ENCODE measurements at regions not wholly inside any gene's neighbourhood (a gene's known extent, or its start where the extent isn't known, plus 50 kb on each side); places are given as distances from the start of the nearest gene placed in this dataset.
"Not testable (repeated sequence)": the region's sequence is repeated elsewhere in the genome, so short reads cannot be mapped to it uniquely, and the experiment has no call there.

DNA sequence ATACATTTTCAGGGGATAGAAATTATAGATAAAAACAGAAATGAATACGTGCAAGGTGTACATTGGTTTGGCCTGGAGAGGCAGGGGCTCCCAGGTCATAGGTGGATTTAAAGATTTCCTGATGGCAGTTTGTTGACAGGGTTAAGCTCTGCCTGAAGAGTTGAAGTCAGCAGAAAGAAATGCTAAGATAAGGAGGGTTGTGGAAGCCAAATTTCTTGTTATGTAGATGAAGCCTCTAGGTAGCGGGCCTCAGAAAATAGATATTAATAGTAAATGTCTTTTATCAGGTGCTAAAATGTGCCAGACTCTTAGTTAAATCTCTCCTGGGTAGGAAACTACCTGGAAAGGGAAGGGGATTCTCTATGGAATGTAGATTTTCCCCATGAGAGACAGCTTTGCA is 188.8 kb downstream of the CDH26 start:
- no peak for DNase-seq (ENCODE audit: extremely low read depth in 1 of 11, low read depth in 9 of 11, low spot score in 4 of 11)

DNA sequence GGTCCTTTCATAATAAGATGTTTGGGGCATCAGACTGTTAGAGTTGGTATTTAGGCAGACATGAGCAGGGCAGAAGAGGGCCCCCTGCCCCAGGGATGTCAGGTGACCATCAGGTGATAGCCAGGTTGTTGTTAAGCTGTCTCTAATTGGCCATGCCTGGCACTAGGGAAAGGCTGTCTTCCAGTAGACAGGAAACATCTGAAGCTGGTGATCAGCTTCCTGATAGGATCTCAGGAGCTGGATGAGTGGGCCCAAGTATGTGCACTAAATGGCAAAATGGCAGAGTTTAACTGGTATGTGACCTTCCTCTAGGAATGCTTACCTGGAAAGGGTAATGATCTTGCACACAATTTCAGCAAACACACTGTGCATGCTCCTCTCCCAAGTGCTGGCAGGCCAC is 190.7 kb downstream of the CDH26 start:
- DNase-seq (ENCODE audit: extremely low read depth in 1 of 11, low read depth in 9 of 11, low spot score in 4 of 11) = no peak

DNA sequence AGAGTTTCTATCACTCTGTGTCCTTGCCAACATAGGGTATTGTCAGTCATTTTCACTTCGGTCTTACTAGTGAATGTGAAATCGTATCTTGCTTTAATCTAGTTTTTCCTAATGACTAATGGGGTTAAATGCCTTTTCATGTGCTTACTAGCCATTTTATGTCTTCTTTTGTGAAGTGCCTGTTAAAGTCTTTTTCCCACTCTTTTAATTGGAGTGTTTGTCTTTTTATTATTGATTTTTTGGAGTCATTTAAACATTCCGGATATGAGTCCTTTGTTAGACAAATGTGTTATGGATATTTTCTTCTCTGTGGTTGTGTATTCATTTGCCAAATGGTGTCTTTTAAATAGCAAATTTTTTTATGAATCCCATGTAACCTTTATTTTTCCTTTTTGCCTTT is 194.6 kb downstream of the CDH26 start:
- DNase-seq (ENCODE audit: extremely low read depth in 1 of 11, low read depth in 9 of 11, low spot score in 4 of 11) = no peak

DNA sequence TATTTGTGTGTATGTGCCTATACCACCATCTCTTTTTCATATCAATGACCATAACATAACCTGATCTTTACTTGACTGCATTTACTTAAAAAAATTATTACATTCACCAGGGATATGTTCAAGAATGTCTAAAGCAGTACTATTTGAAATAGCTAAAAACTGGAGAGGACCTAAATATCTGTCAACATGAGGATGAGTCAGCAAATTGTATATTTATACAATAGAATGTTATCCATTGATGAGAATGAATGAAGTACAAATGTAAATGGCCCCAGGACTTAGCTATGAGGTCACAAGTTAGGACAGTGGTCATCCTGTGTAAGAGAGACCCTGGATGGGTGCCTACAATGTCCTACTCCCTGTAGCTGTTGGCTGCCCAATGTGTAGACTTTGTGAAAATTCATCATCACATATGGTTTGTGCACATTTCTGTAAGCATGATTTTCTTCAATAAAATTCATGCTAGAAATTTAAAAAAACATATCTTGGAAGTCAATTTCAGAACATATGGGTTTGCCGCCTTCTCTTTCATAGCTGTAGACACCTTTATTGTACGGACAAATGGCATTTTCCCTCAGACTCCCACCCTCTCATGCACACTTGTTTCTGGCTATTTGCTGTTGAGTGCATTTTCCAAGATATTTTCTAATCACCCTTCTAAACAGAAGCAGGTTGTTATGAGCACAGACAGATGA is 202.4 kb downstream of the CDH26 start:
- DNase-seq (ENCODE audit: extremely low read depth in 1 of 11, low read depth in 9 of 11, low spot score in 4 of 11) = no peak

DNA sequence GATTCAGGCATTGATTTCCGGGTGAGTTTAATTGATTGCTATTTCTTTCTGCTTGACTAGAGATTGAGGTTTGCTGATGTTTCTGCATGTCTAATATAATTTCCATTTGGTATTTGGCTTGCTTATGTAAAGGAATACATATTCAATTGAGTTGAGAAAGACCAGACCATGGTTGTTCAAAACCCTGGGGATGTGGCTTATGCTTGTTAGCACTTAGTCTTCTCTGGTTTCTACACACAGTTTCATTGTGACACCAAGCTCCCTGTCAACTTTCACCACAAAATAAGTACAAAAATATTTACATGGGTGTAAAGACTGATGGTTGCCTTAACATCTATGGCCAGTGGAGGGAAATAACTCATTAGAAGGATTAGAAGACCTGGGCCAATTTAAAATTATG is 209.6 kb downstream of the CDH26 start:
- DNase-seq (ENCODE audit: extremely low read depth in 1 of 11, low read depth in 9 of 11, low spot score in 4 of 11) = no peak

DNA sequence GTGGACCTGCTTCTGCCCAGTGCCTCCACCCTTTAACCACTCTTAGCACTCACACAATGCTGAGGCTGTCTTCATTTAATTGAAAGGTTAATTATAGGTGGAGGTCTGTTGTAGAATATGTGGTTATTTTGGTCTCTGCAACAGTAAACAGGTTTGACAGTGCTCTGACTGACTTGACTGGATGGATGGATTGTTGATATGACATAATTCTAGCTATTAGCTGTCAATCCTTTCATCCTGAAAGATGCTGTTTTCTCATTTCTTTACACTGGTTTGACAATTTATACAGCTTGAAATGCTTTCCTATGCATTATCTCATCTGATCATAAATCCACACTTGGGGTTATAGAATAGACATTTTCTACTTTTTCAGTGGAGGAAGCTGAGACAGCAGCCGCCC is 210.7 kb downstream of the CDH26 start:
- no peak for DNase-seq (ENCODE audit: extremely low read depth in 1 of 11, low read depth in 9 of 11, low spot score in 4 of 11)

DNA sequence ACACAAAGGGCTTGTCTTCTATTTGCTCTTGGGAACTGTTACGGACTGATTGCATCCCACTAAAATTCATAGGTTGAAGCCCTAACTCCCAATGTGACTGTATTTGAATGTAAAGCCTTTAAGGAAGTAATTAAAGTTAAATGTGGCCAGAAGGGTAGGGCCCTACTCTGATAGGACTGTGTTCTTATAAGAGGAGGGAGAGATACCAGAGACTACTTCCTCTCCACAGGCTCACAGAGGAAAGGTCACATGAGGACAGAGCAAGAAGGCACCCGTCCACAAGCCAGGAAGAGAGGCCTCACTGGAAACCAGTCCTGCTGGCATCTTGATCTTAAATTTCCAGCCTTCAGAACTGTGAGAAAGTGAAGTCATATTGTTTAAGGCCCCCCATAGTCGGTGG is 211.9 kb downstream of the CDH26 start:
- no peak for DNase-seq (ENCODE audit: extremely low read depth in 1 of 11, low read depth in 9 of 11, low spot score in 4 of 11)

DNA sequence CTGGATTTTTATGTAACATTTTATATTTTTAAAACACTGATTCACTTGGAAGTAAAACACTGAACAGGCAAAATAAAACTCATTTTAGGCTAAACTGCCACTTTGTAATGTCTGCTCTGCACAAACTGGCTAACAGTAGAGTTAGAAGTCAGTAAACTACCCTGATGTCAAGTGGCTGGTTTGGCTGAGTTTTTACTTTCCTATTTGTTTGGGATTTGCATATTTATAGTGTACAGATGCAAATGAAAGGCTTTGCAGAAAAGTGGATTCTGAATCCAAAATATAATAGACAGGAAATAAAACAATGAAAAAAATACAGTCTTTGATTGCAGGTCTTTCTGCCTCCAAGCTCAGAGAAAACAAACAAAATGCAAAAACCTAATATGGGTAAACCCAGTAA is 213.1 kb downstream of the CDH26 start:
- DNase-seq (ENCODE audit: extremely low read depth in 1 of 11, low read depth in 9 of 11, low spot score in 4 of 11) = no peak

DNA sequence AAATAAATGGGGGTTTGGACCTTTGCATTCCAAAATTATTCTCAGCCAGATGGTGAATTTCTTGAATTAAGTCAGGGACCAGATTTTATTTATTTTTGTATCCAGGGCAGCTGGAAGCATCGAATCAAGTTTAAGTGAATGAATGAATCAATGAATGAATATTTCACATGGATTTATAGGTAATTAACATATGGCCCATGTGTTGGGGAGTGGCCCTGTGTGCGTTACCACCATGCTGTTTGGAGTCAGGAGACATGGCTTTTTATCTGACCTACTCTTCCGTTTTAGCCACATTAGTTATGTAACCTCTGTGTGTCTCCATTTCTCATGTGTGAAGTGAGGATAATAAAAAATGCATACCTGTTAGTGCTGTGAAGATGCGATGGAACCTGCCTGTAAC is 213.5 kb downstream of the CDH26 start:
- DNase-seq (ENCODE audit: extremely low read depth in 1 of 11, low read depth in 9 of 11, low spot score in 4 of 11) = no peak

DNA sequence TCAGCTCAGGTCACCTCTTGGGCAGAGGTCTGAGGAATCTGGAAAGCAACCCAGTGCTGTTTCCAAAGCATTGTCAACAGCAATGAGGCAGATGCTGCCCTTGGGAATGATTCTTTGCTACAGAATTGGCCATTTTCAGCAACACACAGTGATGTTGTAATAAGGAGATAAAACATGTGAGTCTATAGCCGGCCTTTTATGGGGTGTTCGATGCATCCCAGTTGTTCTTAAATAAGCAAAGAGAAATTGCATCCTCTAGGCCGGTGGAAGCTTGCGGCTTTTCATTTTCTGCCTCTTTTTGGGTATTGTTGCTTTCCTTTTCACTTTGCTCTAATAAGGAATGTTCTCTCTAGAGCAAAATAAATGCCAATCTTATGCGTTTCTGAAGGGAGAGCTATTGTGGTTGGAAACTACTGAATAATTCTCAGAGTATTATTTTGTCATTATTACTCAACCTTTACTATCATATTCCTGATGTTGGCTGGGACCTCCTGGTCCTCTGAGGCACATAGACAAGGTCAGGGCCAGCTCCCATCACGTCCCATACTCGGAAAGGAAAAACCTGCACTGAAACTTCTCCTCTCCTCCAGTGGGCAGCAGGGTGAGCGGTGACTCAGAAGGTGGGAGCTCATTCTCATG is 214.2 kb downstream of the CDH26 start:
- peak in 4 of 11 donors; percentile 1 to 13 (median 9) for DNase-seq (ENCODE audit: extremely low read depth in 1 of 11, low read depth in 9 of 11, low spot score in 4 of 11)

DNA sequence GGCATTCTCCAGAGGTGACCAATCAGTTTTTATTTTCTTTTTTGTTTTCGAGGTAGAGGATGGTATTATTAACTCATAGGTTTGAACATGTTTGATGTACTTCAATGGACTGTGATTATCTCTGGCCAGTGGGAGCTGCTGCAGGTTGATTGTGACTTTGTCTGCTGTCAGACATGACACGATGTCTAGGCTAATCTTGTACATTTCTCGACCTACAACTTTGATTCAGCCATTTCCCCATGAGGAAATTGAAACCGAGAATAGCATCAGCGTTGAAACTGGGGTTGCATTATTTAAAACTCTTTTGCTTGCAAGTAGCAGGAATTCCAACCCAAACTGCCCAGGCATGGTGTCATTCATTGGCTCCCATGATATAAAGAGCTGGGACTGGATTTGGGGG is 218.9 kb downstream of the CDH26 start:
- no peak for DNase-seq (ENCODE audit: extremely low read depth in 1 of 11, low read depth in 9 of 11, low spot score in 4 of 11)

DNA sequence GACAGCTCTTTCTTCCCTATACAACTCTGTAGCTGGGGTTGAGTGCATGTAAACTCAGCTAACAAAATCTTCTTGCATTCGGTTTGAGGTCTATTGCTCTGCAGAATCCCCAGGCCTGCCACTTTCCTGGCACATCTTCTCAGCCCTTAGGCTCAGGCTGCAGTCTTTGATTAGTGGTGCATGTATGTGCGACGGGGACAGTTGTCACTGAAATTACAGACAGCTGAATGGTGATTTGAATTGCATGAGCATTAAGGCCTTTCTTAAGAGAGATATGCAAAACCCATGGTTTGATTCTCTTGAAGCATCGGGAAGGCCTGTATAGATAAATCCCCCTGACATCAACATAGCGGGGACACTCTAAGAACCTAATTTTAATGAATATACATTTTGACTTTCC is 222.8 kb downstream of the CDH26 start:
- no peak for DNase-seq (ENCODE audit: extremely low read depth in 1 of 11, low read depth in 9 of 11, low spot score in 4 of 11)

DNA sequence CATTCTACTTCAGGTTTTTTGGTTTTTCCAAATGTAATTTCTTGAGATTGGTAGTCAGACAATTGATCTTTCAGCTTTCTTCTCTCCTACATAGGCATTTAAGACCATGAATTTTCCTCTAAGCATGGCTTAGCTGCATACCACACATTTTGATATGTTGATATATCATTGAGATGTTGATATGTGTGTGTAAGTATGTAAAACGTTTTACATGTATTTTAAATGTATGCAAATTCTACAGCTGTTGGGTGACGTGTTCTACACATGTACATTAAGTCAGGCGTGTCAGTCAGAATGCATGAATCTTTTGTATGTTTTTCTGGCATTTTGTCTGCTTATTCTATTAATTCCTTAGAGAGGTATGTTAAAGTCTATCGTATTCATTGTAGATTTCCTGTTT is 228.2 kb downstream of the CDH26 start:
- no peak for DNase-seq (ENCODE audit: extremely low read depth in 1 of 11, low read depth in 9 of 11, low spot score in 4 of 11)

DNA sequence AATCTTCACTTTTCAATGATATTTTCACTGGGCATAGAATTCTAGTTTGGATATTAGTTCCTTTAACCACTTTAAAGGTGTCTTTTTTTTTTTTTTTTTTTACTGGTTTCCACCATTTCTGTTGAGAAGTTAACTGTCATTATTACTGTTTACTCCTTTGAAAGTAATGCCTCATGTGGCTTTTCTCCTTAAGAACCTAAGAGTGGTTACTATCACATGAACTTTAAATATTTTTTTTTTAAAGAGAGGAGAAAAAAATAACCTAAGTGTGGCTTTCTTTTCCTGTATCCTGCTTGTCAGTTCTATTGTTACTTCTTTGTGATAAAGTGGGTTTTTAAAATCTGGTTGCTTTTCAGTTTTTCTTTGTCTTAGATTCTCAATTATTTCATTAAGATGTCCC is 229.5 kb downstream of the CDH26 start:
- DNase-seq (ENCODE audit: extremely low read depth in 1 of 11, low read depth in 9 of 11, low spot score in 4 of 11) = no peak

DNA sequence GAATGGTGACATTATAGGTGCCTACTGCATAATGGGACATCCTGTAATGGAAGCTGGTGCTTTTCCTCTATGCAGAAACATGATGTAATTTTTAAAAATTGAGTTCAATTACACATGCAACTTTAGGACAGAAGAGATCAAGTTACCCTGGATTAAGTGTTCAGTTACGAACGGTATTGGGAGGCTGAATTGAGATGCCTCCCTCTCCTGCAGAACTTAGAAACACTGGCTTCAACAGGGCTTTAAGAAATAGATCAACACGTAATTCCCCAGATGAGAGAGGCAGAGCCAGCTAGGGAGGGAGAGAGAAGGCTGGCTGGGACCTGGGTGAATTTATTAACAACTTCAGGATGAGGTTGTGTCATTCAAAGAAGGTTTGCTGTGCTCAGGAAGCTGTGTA is 232.8 kb downstream of the CDH26 start:
- DNase-seq (ENCODE audit: extremely low read depth in 1 of 11, low read depth in 9 of 11, low spot score in 4 of 11) = no peak

DNA sequence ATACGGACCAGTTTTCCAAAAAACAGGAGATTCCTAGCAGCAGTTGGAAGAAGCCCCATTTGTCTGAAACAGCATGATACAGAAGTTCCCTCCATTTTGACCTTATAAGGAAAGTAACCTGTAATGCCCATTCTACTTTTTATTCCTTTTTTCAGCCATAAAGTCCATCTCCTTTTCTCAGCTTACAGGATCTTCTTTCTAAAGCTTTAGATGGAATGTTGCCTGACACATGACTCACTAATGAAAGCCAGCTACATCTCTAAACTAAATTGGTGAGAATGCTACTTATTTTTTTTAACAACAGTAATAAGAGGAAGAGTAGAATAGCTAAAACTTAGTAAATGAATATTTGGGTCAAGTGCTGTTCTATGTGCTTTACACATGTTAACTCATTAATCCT is 234.1 kb downstream of the CDH26 start:
- no peak for DNase-seq (ENCODE audit: extremely low read depth in 1 of 11, low read depth in 9 of 11, low spot score in 4 of 11)

DNA sequence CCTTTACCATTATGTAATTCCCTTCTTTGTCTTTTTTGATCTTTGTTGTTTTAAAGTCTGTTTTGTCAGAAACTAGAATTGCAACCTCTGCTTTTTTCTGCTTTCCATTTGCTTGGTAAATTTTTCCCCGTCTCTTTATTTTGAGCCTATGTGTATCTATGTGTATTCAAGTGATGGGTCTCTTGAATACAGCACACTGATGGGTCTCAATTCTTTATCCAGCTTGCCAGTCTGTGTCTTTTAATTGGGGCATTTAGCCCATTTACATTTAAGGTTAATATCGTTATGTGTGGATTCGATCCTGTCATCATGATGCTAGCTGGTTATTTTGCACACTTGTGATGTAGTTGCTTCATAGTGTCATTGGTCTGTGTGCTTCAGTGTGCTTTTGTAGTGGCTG is 240.9 kb downstream of the CDH26 start:
- DNase-seq (ENCODE audit: extremely low read depth in 1 of 11, low read depth in 9 of 11, low spot score in 4 of 11) = not testable (repeated sequence)

DNA sequence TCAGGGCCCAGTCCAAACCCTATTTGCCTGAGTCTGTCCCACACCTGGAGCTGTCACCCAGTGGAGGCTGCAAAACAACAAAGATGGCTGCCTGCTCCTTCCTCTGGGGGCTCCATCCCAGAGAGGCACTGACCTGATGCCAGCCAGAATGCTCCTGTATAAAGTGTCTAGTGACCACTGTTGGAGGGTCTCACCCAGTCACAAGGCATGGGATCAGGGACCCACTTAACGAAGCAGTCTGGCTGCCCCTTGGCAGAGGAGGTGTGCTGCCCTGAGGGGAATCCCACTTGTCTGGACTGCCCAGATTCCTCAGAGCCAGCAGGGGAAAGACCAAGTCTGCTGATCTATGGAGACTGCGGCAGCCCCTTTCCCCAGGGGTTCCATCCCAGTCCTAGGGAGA is 241.6 kb downstream of the CDH26 start:
- no peak for DNase-seq (ENCODE audit: extremely low read depth in 1 of 11, low read depth in 9 of 11, low spot score in 4 of 11)

DNA sequence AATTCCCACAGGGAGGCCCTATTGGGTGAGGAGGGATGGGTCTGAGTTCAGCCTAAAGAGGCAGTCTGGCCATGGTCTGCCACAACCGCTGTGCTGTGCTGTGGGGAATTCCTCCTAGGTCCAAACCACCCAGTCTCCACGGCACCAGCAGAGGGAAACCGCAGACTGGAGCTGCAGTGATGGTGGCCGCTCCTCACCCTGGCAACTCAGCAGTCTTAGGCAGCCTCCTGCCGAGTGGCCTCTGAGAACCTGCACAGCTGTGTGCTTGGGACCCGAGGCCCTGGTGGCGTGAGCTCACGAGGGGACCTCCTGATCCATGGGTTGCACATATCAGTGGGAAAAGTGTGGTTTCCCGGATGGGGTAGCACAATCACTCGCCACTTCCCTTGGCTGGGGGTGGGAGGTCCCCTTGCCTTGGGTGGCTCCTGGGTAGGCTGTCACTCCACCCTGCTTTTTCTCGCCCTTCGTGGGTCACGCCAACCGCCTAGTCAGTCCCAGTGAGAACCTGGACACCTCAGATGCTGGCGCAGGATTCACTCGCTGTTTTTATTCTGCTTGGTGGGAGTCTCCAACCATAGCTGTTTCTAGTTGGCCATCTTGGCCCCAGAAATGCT is 242.2 kb downstream of the CDH26 start:
- DNase-seq (ENCODE audit: extremely low read depth in 1 of 11, low read depth in 9 of 11, low spot score in 4 of 11) = no peak

DNA sequence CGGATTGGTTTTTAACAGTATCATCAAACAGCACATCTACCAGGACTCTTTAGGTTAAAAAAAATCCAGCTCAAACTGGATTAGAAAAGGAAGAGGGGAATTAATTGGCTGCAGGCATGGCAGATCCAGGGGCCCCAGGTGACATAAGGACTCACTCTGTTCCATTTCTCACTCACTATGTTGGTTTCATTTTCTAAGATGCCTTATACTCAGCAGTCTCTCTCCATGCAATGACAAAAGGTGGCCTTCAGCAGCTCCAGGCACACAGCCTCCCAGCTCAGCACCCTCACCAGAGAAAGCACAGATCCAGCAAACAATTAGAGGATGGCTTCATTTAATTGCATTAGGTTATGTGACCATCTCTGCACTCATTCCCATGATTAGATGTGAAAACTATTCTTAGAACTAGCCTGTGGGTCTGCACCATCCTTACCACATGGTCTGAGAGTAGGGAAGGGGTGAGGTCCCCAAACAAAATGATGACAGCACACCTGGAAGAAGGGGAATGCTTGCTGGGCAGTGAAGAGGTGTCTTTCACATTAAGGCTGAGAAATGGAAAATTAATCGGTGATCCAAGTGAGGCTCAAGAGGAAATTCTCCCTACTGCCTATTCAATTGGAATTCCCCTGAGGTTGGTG is 243.1 kb downstream of the CDH26 start:
- DNase-seq (ENCODE audit: extremely low read depth in 1 of 11, low read depth in 9 of 11, low spot score in 4 of 11) = no peak

Data from renal cortex interstitium (tissue), 11 donors.